Caco-2 (cell line): ENCODE measurements at regions not wholly inside any gene's neighbourhood (a gene's known extent, or its start where the extent isn't known, plus 50 kb on each side); places are given as distances from the start of the nearest gene placed in this dataset.

ENCODE experiments used
- BruUV-seq: library from RNA; stranded (reverse); fragments of 400-500 nt; replicated peaks from 2 replicates; lab custom pipeline; 2021; lab: Mats Ljungman, UMichigan
- CTCF ChIA-PET: fragments of 300-600 bp; sonication (Branson Sonifier 250); formaldehyde crosslinking; loops from one replicate; lab custom pipeline; 2022; ENCODE audit warnings: antibody characterized with exemption; lab: Charles Lee
- POLR2A ChIA-PET: fragments of 300-600 bp; sonication (Branson Sonifier 250); formaldehyde crosslinking; loops from one replicate; lab custom pipeline; 2022; ENCODE audit warnings: antibody characterized with exemption; lab: Charles Lee
- DNase-seq, 2 experiments: peaks; one replicate each; pipeline versions ENCODE4 v3.0.0 to v3.0.0-alpha.2; 2020 to 2022
- H3K27me3 ChIP-seq: replicated peaks from 2 replicates; pipeline ENCODE4 v1.6.0; 2011; ENCODE audit warnings: low read length; ENCODE audit not compliant: control insufficient read depth, insufficient read depth
- H3K36me3 ChIP-seq: 2 replicates; pipeline ENCODE4 v1.5.1; 2011; ENCODE audit warnings: low read length; ENCODE audit not compliant: control insufficient read depth, insufficient read depth
- H3K4me1 ChIP-seq: fragments of 250-450 bp; sonication (Bioruptor Pico); 2 replicates; pipeline ENCODE4 v1.5.1; 2020; ENCODE audit warnings: mild to moderate bottlenecking
- H3K4me3 ChIP-seq: 2 replicates; pipeline ENCODE4 v1.5.1; 2011; ENCODE audit warnings: low read depth, mild to moderate bottlenecking, control low read depth, low read length
- H3K9me3 ChIP-seq: fragments of 250-450 bp; sonication (Bioruptor Pico); 2 replicates; pipeline ENCODE4 v1.5.1; 2020; ENCODE audit warnings: mild to moderate bottlenecking, moderate library complexity
- H3K27ac Mint-ChIP-seq: one replicate; pipeline ENCODE4 v1.8.0; 2022; ENCODE audit warnings: mixed read lengths; ENCODE audit not compliant: unreplicated experiment
- H3K27me3 Mint-ChIP-seq: one replicate; pipeline ENCODE4 v1.8.0; 2022; ENCODE audit warnings: mixed read lengths; ENCODE audit not compliant: insufficient read depth, unreplicated experiment
- H3K36me3 Mint-ChIP-seq: one replicate; pipeline ENCODE4 v1.8.0; 2022; ENCODE audit warnings: mild to moderate bottlenecking, mixed read lengths; ENCODE audit not compliant: insufficient read depth, unreplicated experiment
- H3K4me1 Mint-ChIP-seq: one replicate; pipeline ENCODE4 v1.8.0; 2022; ENCODE audit warnings: low read depth, mixed read lengths; ENCODE audit not compliant: unreplicated experiment
- H3K4me3 Mint-ChIP-seq: one replicate; pipeline ENCODE4 v1.8.0; 2022; ENCODE audit warnings: mild to moderate bottlenecking, moderate library complexity, mixed read lengths; ENCODE audit not compliant: unreplicated experiment
- H3K9me3 Mint-ChIP-seq: one replicate; pipeline ENCODE4 v1.8.0; 2022; ENCODE audit warnings: mixed read lengths; ENCODE audit not compliant: unreplicated experiment
- CTCF ChIP-seq, 2 experiments: fragments of 200-600 bp in 1 of 2; IDR thresholded peaks; 1 replicate in 1 of 2; 2 replicates in 1 of 2; pipeline versions ENCODE4 v1.5.1 to v1.8.0; 2011 to 2022; ENCODE audit warnings: antibody characterized with exemption in 1 of 2, control low read depth in 1 of 2, inconsistent platforms in 1 of 2, low read depth in 1 of 2, low read length in 1 of 2, mild to moderate bottlenecking in 1 of 2, moderate library complexity in 1 of 2; ENCODE audit not compliant: insufficient read depth in 1 of 2, severe bottlenecking in 1 of 2, unreplicated experiment in 1 of 2
- intact Hi-C: fragments of 100-400 bp; cut with micrococcal nuclease; formaldehyde crosslinking; loops from one replicate; pipeline ENCODE4 v1.10.0; 2022; ENCODE audit not compliant: unreplicated experiment

DNA sequence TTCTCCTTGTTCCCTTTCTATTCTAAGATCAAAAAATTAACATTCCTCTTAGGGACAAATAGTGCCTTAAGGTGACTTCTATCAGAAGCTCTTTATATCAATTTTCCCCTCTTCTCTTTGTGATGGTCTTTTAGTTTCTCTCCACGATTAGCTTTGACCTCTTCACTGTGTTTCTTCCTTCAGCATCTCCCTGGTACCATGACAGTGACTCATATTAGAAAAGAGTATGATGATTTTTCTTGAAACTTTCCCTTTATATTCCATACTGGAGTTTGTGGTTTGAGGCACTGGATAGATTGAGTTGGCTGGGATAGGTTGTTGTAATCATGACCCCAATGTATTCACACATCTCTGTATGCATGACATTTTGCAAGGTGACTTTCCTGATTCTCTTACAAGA is 335.6 kb upstream of the GLI3 start:
- H3K9me3 Mint-ChIP-seq, result peaks cover 11% of the 10 kb centered on the region
- BruUV-seq, result no TSS peak
- Histone ChIP-seq H3K36me3 (no peaks in the 10 kb centered on the region), H3K4me3 (no peak overlapping the region), H3K4me1 (no peaks in the 10 kb centered on the region), H3K27me3 (no peaks in the 10 kb centered on the region), H3K9me3 (no peaks in the 10 kb centered on the region)
- intact Hi-C loops, result no loop called here
- no peak for DNase-seq
- no peak overlapping the region for H3K4me3 Mint-ChIP-seq
- H3K27me3 Mint-ChIP-seq, result peaks cover 16% of the 10 kb centered on the region
- CTCF ChIA-PET, result no interaction called here
- no peak overlapping the region for H3K27ac Mint-ChIP-seq
- no peaks in the 10 kb centered on the region for H3K4me1 Mint-ChIP-seq
- POLR2A ChIA-PET, result no interaction called here
- no peak for TF ChIP-seq CTCF (IDR thresholded peaks at IDR 0.05; ENCODE audit: insufficient read depth in 1 of 2, low read depth in 1 of 2, low read length in 1 of 2, severe bottlenecking in 1 of 2, unreplicated experiment in 1 of 2)
- no peaks in the 10 kb centered on the region for H3K36me3 Mint-ChIP-seq

DNA sequence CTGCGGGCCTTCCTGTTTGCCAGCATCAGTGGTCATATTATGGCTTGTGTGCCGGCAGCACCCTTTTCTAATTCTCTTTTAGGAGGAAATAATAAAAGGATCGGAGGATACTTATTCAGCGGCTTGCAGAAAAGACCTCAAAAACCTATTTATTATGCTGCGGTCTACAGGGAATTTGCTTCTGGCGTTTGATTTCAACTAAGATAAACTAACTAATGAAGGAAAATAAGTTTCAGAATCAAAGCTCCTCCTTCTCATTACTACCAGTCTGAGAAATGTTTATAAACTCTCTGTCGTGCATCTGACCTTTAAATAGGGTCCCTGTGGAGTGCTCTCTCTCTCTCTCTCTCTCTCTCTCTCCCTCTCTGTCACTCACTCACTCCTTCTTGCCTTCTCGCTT is 335.0 kb upstream of the GLI3 start:
- H3K9me3 ChIP-seq, result no peaks in the 10 kb centered on the region
- DNase-seq, result no peak
- intact Hi-C loops, result no loop called here
- no peak for TF ChIP-seq CTCF (IDR thresholded peaks at IDR 0.05; ENCODE audit: insufficient read depth in 1 of 2, low read depth in 1 of 2, low read length in 1 of 2, severe bottlenecking in 1 of 2, unreplicated experiment in 1 of 2)
- no peaks in the 10 kb centered on the region for H3K27me3 ChIP-seq
- Mint-ChIP-seq H3K4me1 (no peaks in the 10 kb centered on the region), H3K9me3 (peaks cover 11% of the 10 kb centered on the region), H3K36me3 (no peaks in the 10 kb centered on the region), H3K27ac (no peak overlapping the region), H3K4me3 (no peak overlapping the region), H3K27me3 (peaks cover 13% of the 10 kb centered on the region)
- no TSS peak for BruUV-seq
- H3K36me3 ChIP-seq, result no peaks in the 10 kb centered on the region
- ChIA-PET POLR2A (no interaction called here), CTCF (no interaction called here)
- no peaks in the 10 kb centered on the region for H3K4me1 ChIP-seq
- no peak overlapping the region for H3K4me3 ChIP-seq

DNA sequence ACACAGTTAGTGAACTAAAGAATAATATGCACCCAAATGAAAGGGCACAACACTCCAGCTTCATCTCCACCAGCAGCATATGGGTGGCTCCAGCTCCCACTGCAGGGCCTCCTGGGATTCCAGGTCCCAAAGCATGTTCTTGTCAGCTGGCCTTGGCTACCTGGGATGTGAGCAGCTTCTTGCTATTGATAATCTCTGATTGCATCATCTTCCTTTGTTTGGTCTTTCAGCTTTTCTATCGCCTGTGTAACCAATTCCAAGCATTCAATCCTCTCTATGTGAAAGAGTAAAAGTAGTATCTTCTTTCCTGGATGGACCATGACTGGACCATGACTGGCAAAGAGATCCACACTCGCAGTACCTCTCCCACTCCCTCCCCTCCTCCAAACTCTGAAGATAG is 333.9 kb upstream of the GLI3 start:
- Mint-ChIP-seq H3K9me3 (peaks cover 11% of the 10 kb centered on the region), H3K27me3 (peaks cover 13% of the 10 kb centered on the region), H3K27ac (no peak overlapping the region), H3K36me3 (no peaks in the 10 kb centered on the region), H3K4me3 (no peak overlapping the region), H3K4me1 (no peaks in the 10 kb centered on the region)
- TF ChIP-seq CTCF (IDR thresholded peaks at IDR 0.05; ENCODE audit: insufficient read depth in 1 of 2, low read depth in 1 of 2, low read length in 1 of 2, severe bottlenecking in 1 of 2, unreplicated experiment in 1 of 2), result no peak
- ChIA-PET CTCF (no interaction called here), POLR2A (no interaction called here)
- H3K27me3 ChIP-seq, result no peaks in the 10 kb centered on the region
- no peaks in the 10 kb centered on the region for H3K4me1 ChIP-seq
- H3K9me3 ChIP-seq, result no peaks in the 10 kb centered on the region
- no peak for DNase-seq
- no peak overlapping the region for H3K4me3 ChIP-seq
- no peaks in the 10 kb centered on the region for H3K36me3 ChIP-seq
- intact Hi-C loops, result no loop called here
- BruUV-seq, result no TSS peak
